ENCODE measurements at regions not wholly inside any gene's neighbourhood (a gene's known extent, or its start where the extent isn't known, plus 50 kb on each side); places are given as distances from the start of the nearest gene placed in this dataset.

DNA sequence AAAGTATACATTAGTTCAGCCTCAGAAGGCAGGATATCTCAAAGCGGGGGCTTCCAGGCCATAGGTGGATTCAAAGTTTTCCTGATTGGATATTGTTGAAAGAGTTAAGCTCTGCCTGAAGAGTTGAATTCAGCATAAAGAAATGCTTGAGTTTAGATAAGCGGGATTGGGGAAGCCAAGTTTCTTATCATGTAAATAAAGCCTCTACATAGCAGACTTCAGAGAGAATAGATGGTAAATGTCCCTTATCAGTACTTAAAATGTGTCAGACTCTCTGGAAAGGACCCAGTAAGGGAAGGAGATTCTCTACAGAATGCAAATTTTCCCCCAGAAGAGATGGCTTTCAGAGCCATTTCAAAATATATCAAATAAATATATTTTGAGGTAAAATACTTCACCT is 423.5 kb downstream of the SHISA9 start:
- Histone ChIP-seq H3K4me1 (no peaks in the 10 kb centered on the region), H3K27me3 (no peaks in the 10 kb centered on the region), H3K27ac (no peak overlapping the region), H3K9me3 (no peaks in the 10 kb centered on the region), H3K36me3 (replicated peaks in 1 of 2; ENCODE audit: insufficient read depth in 1 of 2, low read depth in 2 of 2) (no peaks in the 10 kb centered on the region), H3K4me3 (no peak overlapping the region)
- no peak for TF ChIP-seq POLR2A (IDR thresholded peaks at IDR 0.05)
- TF ChIP-seq, protein P1, sequence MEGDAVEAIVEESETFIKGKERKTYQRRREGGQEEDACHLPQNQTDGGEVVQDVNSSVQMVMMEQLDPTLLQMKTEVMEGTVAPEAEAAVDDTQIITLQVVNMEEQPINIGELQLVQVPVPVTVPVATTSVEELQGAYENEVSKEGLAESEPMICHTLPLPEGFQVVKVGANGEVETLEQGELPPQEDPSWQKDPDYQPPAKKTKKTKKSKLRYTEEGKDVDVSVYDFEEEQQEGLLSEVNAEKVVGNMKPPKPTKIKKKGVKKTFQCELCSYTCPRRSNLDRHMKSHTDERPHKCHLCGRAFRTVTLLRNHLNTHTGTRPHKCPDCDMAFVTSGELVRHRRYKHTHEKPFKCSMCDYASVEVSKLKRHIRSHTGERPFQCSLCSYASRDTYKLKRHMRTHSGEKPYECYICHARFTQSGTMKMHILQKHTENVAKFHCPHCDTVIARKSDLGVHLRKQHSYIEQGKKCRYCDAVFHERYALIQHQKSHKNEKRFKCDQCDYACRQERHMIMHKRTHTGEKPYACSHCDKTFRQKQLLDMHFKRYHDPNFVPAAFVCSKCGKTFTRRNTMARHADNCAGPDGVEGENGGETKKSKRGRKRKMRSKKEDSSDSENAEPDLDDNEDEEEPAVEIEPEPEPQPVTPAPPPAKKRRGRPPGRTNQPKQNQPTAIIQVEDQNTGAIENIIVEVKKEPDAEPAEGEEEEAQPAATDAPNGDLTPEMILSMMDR (IDR thresholded peaks at IDR 0.05) = no peak
- intact Hi-C loops (cut with DNase I) = no loop called here
- whole genome bisulfite sequencing, 2 donors = 40 to 41% methylated on average over 2 of the region's 2 CpGs
- ATAC-seq (no peak), DNase-seq (no peak)

GRCh38 chr16:13325396-13325795 is 424.0 kb downstream of the SHISA9 start:
- H3K9me3 ChIP-seq = no peaks in the 10 kb centered on the region
- DNase-seq (no peak), ATAC-seq (no peak)
- no peak overlapping the region for H3K27ac ChIP-seq
- H3K36me3 ChIP-seq (replicated peaks in 1 of 2; ENCODE audit: insufficient read depth in 1 of 2, low read depth in 2 of 2) = no peaks in the 10 kb centered on the region
- no peaks in the 10 kb centered on the region for H3K27me3 ChIP-seq
- no peaks in the 10 kb centered on the region for H3K4me1 ChIP-seq
- WGBS, 2 donors = 50 to 55% methylated on average over 5 of the region's 5 CpGs
- no peak for TF ChIP-seq POLR2A (IDR thresholded peaks at IDR 0.05)
- TF ChIP-seq, protein P1 (IDR thresholded peaks at IDR 0.05) = no peak
- intact Hi-C loops (cut with DNase I) = no loop called here
- H3K4me3 ChIP-seq = no peak overlapping the region

DNA sequence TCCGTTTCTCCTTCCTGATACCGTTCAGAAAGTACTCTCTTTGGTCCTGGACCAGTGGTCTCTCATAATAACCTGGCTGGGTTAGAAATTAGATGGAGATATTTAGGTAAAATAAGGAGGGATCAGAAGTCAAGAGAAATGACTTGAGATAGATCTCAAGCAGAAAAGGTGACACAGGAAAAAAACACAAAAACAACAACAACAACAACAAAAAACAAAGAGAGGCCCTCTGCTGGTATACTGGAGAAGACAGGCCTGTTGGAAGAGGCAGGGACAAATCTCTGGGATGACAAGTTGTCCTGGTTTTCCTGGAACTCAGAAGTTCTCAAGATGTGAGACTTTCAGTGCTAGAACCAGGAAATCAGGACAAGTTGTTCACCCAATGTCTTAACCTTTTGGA is 430.5 kb downstream of the SHISA9 start:
- H3K27me3 ChIP-seq = no peaks in the 10 kb centered on the region

DNA sequence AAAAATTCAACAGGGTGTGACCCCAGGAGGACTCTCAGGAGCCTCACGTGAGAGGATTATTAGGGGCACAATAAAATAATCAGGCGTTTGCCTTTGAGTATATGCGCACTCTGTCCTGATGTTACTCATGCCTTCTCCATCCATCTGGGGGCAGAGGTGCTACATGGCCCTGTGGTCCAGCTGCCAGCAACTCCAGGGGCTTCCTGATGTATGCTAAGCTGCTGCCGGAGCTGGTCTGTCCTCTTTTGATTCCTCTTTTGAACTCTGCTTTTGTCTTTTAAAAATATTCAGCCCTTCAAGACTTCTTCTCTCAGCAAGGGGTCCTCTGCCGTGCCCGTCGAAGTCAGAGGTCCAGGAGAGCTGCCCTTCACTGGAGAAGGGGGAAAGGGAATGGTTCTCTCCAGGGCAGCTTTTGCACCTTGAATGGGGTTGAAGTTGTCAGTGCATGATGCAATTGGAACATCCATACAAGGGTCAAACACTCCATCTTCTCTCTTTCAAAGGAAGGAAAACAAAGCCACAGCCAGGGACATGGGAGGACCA is 431.4 kb downstream of the SHISA9 start:
- H3K27ac ChIP-seq = no peak overlapping the region
- H3K36me3 ChIP-seq (replicated peaks in 1 of 2; ENCODE audit: insufficient read depth in 1 of 2, low read depth in 2 of 2) = no peaks in the 10 kb centered on the region
- H3K4me3 ChIP-seq = no peak overlapping the region
- H3K9me3 ChIP-seq = no peaks in the 10 kb centered on the region
- H3K27me3 ChIP-seq = no peaks in the 10 kb centered on the region
- ATAC-seq (no peak), DNase-seq (no peak)
- intact Hi-C loops (cut with DNase I) = no loop called here
- no peaks in the 10 kb centered on the region for H3K4me1 ChIP-seq
- WGBS, 2 donors = 45 to 49% methylated on average over 7 of the region's 7 CpGs
- TF ChIP-seq, protein P1 (IDR thresholded peaks at IDR 0.05) = no peak
- TF ChIP-seq POLR2A (IDR thresholded peaks at IDR 0.05) = no peak

More for the DNA sequence above, 430.5 kb downstream of the SHISA9 start:
- WGBS, 2 donors = 81 to 85% methylated on average over 2 of the region's 2 CpGs
- intact Hi-C loops (cut with DNase I) = no loop called here
- no peaks in the 10 kb centered on the region for H3K36me3 ChIP-seq (replicated peaks in 1 of 2; ENCODE audit: insufficient read depth in 1 of 2, low read depth in 2 of 2)
- H3K9me3 ChIP-seq = no peaks in the 10 kb centered on the region
- no peak for ATAC-seq
- no peak overlapping the region for H3K4me3 ChIP-seq
- no peak for DNase-seq
- no peak overlapping the region for H3K27ac ChIP-seq
- H3K4me1 ChIP-seq = no peaks in the 10 kb centered on the region
- no peak for TF ChIP-seq POLR2A (IDR thresholded peaks at IDR 0.05)
- TF ChIP-seq, protein P1 (IDR thresholded peaks at IDR 0.05) = no peak

DNA sequence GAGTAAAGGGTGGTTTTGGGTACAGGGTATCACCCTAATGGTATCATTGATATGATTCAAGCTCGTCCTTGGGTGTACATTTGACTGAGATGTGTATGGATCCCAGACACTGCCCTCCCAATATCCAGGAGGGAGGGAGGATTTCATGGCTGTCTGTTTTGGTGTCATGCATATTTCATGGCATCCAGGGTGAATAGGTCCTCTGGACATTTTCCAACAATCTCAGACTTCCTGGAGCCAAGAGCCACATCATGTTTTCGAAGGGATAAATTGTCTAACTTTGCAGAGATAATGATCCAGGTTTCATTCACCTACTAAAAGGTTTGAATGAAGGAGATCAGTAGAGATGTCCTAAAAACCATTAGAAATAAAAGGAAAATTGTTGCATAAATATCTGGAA is 431.9 kb downstream of the SHISA9 start:
- H3K4me3 ChIP-seq = no peak overlapping the region
- no peaks in the 10 kb centered on the region for H3K9me3 ChIP-seq
- no peak overlapping the region for H3K27ac ChIP-seq
- no peak for DNase-seq
- TF ChIP-seq, protein P1 (IDR thresholded peaks at IDR 0.05) = no peak
- TF ChIP-seq POLR2A (IDR thresholded peaks at IDR 0.05) = no peak
- WGBS, 2 donors = 53 to 56% methylated on average over 2 of the region's 2 CpGs
- H3K27me3 ChIP-seq = no peaks in the 10 kb centered on the region
- no peaks in the 10 kb centered on the region for H3K4me1 ChIP-seq
- intact Hi-C loops (cut with DNase I) = no loop called here
- H3K36me3 ChIP-seq (replicated peaks in 1 of 2; ENCODE audit: insufficient read depth in 1 of 2, low read depth in 2 of 2) = no peaks in the 10 kb centered on the region
- no peak for ATAC-seq
